Activated T-helper 1 cell treated with Interleukin-2 at 50 U/mL for 16 hours (primary cell): ENCODE measurements at regions not wholly inside any gene's neighbourhood (a gene's known extent, or its start where the extent isn't known, plus 50 kb on each side); places are given as distances from the start of the nearest gene placed in this dataset.
"Not testable (repeated sequence)": the region's sequence is repeated elsewhere in the genome, so short reads cannot be mapped to it uniquely, and the experiment has no call there.

Source experiments
- DNase-seq: peaks from one replicate; pipeline ENCODE4 v3.0.0-alpha.2; 2020; ENCODE audit warnings: low read depth

DNA sequence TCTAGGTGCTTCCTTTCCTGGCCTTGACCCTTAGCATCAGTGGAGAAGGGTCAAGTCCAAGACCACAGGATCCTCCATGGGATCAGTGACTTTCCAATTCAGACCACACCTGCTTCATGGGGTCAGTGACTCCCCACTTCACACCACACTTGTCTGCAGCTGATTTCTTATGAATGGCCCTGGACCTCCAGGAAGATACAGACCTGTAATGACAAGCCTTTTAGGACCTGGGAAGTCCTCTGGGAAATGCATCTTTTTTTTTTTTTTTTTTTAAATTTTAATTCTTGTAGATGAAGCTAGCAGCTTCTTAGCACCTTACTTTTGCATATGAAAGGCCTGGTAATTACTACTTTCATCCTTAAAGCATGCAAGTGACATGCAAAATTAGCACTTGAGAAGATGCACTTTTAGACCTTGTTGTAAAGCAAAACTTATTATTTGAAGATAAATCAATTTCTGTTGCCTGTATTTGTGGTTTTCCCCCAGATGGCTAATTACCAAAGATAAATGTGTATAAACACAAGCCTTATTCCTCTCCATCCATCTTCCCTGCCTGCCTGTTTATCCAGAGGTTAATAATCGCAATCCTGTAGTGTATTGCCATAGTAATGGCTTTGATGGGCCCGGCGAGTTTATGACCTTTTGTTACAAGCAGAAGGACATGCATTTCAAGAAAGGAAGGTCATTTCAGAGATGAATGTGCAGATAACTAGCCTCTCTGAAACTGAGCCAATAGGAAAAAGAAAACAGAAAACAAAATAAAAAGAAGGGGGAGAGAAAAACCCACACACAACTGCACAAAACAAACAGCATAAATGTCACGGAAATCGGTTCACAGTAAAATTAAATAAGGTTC, 1018.7 kb downstream of the TYW1 start:
- no peak for DNase-seq

DNA sequence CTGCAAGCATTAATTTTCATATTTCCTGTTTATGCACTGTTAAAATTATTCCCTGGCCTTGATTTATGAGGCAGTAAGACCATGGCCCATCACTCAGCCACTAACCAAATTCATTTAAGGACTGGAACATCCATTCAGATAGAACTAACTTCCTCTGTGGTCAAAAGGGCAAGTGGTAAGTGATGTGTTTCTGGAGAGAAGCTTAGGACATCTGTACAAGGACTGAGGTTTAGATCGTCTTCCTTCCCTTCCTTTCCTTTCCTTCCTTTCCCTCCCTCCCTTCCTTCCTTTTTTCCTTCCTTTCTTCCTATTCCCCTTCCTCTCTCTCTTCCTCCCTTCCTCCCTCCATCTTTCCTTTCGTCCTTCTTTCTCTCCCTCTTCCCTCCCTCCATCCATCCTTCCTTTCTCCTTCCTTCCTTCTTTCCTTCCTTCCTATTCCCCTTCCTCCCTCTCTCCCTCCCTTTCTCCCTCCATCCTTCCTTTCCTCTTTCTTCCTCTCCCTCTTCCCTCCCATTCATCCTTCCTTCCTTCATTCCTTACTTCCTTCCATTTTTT, 1019.4 kb downstream of the TYW1 start:
- no peak for DNase-seq

DNA sequence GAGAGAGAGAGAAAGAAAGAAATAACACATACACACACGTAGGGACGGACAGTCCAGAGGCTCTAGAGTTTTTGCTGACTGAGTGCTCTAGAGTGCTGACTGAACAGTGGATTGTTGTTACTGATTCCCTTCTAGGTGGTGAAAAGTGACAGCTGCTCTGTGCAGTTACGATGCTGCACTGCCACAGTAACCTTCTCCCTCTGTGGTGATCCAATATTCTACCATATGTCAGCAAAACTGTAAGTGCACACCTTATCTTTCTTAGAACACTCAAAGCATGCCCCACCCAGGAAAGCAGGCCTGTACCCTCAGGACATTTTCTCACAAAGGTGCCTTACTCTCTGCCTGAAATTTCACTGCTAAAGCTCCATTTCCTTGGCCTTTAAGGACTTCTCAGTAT, 1023.5 kb downstream of the TYW1 start:
- DNase-seq, result no peak

DNA sequence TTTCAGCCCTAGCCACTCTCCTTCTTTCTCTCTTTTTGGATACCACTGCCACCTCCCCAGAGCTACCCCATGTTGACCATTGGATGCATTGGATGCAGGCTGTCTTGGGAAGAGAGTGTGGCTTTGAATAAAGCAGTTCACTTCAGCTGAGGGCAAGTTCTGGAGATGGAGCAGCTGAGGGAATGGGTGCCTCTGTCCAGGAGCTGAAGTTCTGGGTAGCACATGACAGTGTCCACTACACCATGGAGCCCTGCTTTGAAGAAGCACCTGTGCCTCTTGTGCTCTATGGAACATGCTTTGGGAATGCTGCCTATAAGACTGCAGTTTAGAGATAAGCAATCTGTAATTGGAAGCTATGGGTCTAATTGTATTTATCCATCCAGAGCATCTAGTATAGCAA, 1028.7 kb downstream of the TYW1 start:
- no peak for DNase-seq

DNA sequence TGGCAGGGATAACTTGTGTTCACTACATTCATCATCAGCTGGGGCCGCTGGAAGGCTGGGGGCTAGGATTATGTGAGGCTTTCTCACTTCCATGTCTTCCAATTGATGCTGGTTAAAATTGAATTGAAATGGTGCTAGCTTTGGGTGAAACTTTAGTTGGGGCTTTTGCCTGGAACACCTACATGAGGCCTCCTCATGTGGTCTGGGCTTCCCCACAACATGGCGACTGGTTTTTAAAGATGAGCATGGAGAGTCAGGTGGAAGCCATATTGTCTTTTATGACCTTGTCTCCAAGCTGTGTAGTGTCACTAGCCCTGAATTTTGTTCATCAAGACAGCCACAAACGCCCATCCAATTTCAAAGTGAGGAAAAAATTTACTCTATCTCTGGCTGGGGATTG, 1033.9 kb downstream of the TYW1 start:
- DNase-seq, result no peak

DNA sequence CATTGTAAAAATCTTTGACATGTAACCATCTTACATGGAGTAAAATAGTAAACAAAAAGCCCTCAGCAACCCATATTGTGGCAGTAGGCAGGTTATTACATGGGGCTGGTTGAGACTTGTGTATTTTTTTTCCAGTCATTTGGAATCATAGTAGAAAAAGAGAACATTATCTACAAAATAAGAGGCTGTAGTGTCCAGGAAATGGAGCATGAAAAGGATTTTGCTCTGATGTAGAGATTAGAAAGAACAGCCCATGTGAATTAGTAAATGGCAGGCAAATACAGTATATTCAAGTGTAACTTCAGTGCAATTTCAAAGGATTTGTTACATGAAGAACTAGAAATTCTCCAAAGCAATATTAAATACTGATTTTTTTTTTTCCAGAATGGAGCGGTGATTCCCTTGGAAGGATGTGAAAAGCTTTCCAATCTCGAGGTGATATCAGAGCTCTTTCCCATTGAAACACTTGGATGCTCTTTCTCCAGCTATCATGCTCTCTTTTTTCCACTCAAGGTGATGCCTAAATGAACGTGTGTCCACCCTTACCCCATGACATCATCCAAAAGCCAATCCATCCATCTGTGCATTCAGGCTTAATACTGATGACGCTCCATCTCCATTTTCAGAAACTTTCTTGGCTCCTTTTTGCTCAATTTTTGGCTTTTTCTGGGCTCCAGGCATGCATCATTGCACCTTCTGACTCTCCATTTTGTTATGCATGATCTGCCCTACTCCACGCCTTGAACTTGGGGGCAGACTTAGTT, 1034.7 kb downstream of the TYW1 start:
- no peak for DNase-seq

DNA sequence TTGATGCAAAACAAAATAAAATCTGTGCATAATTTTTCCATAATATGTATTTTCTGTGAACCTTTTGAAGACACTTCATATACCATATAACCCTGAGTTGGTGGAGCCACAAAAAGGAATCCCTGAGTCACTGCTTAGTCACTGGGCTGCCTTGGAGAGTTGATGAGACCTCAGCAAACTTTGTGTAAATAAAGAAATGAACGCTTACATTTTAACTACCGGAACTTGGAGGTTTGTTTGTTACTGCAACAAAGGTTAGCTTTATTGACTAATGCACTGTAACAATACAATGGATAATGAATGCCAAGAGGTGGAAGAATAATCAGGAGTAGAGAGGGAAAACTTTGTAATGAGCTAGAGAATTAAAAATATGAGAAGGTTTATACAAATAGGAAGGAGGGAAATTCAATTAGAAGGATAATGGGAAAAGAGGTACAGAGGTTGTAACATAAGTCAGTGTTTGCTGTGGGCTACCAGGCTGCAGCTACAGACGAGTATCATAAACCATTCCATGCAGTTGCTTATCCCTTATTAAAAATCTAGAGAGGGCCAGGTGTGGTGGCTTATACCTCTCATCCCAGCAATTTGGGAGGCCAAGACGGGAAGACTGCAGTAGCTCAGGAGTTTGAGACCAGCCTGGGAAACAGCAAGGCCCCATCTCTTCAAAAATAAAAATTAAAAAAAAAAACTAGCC, 1042.1 kb downstream of the TYW1 start:
- no peak for DNase-seq

DNA sequence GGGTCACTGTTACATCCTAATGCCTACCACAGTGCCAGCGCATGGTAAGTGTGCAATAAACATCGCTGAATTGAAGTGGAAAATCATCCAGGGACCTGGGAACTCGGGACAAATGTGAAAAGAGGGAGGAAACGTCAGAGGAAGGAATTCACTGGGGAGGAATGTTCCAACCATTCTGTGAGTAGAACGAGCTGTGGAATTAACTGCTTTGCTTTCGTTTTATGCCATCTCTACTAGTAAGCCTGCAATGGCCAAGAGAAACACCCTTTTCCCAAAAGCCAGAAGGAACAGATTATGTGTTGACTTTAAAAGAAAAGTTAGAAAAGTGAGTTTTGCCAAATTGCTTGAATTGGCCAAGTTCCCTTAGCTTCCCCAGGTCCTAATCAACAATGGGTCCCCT, 1044.9 kb downstream of the TYW1 start:
- DNase-seq, result no peak

DNA sequence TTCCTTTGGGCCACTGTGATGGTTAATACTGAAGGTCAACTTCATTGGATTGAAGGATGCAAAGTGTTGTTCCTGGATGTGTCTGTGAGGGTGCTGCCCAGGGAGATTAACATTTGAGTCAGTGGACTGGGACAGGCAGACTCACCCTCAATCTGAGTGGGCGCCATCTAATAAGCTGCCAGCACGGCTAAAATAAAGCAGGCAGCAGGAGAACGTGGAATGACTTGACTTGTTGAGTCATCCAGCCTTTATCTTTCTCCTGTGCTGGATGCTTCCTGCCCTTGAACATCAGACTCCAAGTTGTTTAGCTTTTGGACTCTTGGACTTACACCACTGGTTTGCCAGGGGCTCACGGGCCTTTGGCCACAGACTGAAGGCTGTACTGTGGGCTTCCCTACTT, 1046.9 kb downstream of the TYW1 start:
- no peak for DNase-seq

DNA sequence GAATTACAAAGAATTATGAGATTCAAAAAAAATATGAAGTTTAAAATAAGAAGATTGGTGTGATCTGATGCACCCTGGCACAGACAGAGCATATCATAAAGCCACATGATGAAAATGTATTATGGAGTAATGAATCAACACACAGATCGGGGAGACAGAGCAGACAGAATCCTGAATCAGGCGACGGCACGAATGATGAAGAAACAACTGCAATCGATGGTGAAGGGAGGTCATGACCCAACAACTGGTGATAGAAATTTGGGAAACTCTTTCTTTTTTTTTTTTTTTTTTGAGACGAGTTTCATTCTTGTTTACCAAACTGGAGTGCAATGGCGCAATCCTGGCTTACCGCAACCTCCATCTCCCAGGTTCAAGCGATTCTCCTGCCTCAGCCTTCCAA, 1054.0 kb downstream of the TYW1 start:
- no peak for DNase-seq

DNA sequence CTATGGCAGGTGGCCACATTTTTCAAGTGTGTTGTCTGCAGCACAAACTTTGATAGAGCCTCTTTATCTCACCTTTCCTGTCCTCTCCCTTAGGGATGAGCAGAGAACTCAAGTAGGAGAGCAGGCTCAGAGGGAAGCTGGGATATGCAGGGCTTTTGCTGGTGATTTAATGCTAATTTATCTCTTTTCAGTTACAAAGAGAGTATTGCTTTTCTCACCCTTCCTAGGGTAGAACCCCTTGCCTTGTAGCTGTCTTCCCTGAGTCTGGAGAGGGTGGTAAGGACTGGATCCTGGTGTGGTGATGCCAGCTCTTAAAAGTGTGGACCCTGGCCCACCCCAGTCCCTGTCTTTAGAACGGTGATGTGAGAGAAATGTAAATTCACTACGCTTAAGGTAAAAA, 1061.4 kb downstream of the TYW1 start:
- no peak for DNase-seq

DNA sequence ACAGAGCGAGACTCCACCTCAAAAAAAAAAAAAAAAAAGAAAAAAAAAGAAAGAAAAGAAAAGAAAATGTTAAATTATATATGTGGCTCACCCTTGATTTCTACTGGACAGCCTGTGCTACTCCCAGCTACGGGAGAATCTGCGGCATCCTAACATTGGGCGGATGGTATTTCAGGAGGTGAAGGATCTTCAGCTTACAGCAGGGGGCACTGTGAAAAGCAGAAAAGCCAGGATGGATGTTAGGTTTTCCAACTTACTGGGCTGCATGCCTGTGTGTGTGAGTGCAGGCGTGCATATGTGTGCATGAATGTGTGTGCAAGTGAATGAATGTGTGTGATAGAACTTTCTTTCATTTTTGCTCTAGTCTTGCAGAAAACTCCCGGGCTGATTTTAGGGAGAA, 1066.5 kb downstream of the TYW1 start:
- DNase-seq, result no peak

DNA sequence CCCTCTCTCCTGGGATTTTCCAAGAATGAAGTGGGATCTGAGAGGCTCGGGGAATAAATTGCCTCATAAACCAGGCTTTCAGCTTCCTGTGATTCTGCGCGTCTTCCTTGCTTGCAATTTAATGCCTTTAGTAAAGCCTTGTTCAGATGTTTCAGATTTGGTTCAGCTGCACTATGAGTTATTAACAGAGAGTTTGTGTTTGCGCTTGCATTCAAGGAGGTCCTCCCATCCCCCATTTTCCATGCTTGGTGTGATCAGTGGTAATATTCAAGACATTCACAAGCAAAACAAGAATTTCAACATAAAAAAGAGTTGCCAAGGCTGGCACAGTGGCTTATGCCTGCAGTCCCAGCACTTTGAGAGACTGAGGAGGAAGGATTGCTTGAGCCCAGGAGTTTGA, 1068.9 kb downstream of the TYW1 start:
- DNase-seq, result no peak

DNA sequence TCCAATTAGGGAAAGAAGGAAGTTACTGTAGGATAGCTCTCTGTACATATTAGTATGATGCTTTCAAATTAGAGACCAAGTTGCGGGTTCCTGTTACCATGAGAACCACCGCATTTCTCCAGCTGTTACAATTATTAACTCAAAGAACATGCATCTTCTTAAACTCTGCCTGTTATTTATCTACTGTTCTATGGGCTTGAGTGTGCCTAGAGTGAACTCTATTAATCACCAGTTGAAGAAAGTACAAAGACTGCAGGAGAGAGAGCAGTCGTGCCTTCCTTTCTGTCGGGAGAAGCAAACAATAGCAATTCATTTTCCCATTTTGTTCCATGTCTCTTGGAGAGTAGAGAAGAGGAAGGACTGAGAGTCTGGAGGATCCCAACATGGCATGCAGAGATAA, 1071.2 kb downstream of the TYW1 start:
- no peak for DNase-seq

DNA sequence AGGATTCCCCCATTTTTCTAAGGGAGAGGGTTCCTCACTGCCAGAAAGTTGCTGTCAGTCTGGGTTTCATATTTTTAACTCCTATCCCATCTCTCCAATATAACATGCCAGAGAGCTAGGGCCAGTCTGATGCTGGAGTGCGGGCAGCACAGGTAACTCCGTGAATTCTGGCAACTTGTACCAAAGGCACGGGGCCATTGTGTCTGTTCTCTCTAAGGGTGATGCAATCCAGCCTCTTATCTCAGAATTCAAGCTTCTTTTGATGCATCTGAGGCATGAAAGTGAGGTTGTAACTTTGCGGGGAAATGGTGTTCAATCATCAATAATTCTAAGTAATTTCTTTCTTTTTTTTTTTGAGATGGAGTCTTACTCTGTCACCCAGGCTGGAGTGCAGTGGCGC, 1074.4 kb downstream of the TYW1 start:
- no peak for DNase-seq

DNA sequence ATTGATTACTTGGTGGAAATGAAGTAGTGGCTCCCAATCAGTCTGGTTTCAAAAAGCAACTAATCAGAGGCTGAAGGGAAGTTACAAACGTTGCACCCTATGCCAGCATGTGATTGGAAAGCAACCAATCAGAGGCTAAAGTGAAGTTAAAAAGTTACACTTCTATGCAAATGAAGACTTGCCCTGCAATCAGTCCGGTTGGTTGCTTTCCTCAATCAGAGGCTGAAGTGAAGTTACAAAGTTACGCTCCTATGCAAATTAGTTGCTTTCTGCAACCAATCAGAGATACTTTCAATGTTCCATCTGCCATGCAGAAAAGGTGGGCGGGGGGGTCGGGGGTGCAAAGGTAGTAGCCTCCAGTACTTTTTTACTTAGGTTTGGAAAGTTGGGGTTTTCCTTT, 1077.1 kb downstream of the TYW1 start:
- no peak for DNase-seq

DNA sequence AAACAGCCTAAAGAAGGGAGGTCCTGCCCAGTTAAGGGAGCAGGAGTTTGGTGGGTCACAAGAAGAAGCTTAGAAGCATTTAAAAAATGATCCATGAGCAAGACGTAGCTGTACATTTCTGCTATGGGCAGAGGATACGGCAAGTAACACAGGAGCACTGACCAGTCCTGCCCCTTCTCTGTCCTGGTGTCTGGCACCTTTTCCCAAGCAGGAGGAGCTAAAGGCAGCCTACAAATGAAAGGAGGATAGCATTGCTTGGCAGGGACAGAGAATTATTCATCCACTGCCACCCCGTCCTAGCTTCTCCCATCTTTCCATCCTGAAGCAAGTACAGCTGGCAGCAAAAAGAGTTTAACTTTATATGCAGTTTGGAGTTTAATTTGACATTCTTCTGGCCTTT, 1077.6 kb downstream of the TYW1 start:
- DNase-seq, result no peak

DNA sequence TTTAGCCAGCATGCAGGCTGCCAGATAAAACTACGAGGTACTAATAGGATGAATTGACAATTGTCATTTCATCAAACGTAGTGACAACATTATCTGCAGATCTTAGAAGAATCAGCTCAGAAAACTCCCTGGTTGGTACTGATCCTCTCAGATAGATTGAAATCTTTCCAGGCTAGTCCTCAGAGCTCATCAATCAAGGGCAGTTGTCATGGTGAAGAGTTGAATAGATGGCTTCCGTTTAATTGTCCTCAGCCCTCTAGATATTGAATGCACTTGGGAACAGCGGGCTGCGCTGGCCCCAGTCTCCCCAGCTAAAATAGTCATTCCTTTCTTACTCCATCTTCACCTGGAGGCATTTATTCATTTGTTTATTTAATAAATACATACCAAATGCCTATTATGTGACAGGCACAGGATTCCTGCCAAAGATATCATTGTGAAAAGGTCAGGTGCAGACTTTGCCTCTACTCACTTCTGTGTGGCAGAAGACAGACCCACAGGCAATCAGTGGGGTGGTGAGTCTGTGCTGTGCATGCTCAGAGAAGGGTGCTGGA, 1081.6 kb downstream of the TYW1 start:
- DNase-seq, result no peak

DNA sequence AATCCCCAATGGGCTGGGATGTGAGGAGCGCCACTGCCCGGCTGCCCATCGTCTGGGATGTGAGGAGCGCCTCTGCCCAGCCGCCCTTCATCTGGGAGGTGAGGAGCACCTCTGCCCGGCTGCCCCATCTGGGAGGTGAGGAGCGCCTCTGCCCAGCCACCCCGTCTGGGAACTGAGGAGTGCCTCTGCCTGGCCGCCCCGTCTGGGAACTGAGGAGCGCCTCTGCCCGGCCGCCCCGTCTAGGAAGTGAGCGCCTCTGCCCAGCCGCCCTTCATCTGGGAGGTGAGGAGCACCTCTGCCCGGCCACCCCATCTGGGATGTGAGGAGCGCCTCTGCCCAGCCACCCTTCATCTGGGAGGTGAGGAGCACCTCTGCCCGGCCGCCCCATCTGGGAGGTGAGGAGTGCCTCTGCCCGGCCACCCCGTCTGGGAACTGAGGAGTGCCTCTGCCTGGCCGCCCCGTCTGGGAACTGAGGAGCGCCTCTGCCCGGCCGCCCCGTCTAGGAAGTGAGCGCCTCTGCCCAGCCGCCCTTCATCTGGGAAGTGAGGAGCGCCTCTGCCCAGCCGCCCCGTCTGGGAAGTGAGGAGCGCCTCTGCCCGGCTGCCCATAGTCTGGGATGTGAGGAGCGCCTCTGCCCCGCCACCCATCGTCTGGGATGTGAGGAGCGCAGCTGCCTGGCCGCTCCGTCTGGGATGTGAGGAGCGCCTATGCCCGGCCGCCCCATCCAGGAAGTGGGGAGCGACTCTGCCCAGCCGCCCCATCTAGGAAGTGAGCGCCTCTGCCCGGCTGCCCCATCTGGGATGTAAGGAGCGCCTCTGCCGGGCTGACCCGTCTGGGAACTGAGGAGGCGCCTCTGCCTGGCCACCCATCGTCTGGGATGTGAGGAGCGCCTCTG, 1085.7 kb downstream of the TYW1 start:
- DNase-seq, result not testable (repeated sequence)

DNA sequence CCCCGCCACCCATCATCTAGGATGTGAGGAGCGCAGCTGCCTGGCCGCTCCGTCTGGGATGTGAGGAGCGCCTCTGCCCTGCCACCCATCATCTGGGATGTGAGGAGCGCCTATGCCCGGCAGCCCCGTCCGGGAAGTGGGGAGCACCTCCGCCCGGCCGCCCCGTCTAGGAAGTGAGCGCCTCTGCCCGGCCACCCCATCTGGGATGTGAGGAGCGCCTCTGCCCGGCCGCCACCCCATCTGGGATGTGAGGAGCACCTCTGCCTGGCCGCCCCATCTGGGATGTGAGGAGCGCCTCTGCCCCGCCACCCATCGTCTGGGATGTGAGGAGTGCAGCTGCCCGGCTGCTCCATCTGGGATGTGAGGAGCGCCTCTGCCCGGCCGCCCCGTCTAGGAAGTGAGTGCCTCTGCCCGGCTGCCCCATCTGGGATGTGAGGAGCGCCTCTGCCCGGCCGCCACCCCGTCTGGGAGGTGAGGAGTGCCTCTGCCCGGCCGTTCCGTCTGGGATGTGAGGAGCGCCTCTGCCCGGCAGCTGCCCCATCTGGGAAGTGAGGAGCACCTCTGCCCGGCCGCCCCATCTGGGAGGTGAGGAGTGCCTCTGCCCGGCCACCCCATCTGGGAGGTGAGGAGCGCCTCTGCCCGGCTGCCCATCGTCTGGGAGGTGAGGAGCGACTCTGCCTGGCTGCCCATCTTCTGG, 1086.5 kb downstream of the TYW1 start:
- DNase-seq, result not testable (repeated sequence)

DNA sequence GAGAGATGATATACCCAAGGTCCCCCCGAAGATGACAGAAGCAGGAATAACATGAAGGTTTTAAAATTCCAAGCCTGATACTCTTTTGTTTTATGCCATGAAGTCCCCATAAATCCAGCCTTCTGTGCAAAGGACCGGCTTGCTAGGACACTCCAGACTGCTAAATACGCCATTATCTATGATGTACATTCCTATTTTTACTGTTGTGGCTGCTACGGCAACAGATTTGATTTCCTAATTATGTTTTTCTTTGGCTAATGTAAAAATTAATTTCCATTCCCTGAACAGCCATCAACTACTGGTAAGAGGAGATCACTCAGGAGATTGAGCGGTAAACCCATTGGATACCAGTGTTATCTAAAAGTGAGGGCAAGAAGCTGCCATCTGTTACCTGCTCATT, 1090.8 kb downstream of the TYW1 start:
- DNase-seq, result no peak
